Stimulated activated CD4-positive, alpha-beta T cell treated with anti-CD3 and anti-CD28 coated beads, TNF-alpha, amount 100 ng/mL, for 48 hours (primary cell): ENCODE measurements at regions not wholly inside any gene's neighbourhood (a gene's known extent, or its start where the extent isn't known, plus 50 kb on each side); places are given as distances from the start of the nearest gene placed in this dataset.
A peak's percentile ranks its signal among the peaks of the same experiment; 100 is the strongest.

Source experiments
- DNase-seq, 3 donors: peaks; one replicate each; pipeline ENCODE4 v3.0.0-alpha.2; 2020; ENCODE audit warnings: low read depth in 3 of 3

- DNase-seq = peak in 1 of 3 donors; percentile 18
These were observed 151.7 kb upstream of the ITGA4 start for GRCh38 chr2:181305301-181306123.

GRCh38 chr2:181306785-181307184, 150.4 kb upstream of the ITGA4 start:
- DNase-seq = no peak

GRCh38 chr2:181307203-181307991, 149.8 kb upstream of the ITGA4 start:
- no peak for DNase-seq

GRCh38 chr2:181308766-181309515, 148.2 kb upstream of the ITGA4 start:
- no peak for DNase-seq

GRCh38 chr2:181309586-181309985, 147.6 kb upstream of the ITGA4 start:
- no peak for DNase-seq

GRCh38 chr2:181310967-181311366, 146.2 kb upstream of the ITGA4 start:
- no peak for DNase-seq

GRCh38 chr2:181311837-181312236, 145.3 kb upstream of the ITGA4 start:
- DNase-seq = no peak

- DNase-seq = no peak
These were observed 144.7 kb upstream of the ITGA4 start for GRCh38 chr2:181312515-181312927.

GRCh38 chr2:181313845-181314244, 143.3 kb upstream of the ITGA4 start:
- no peak for DNase-seq

GRCh38 chr2:181314551-181314950, 142.6 kb upstream of the ITGA4 start:
- DNase-seq = no peak

GRCh38 chr2:181317511-181317910, 139.7 kb upstream of the ITGA4 start:
- DNase-seq = no peak

- DNase-seq = no peak
These were observed 138.5 kb upstream of the ITGA4 start for GRCh38 chr2:181318504-181319280.

- no peak for DNase-seq
These were observed 137.9 kb upstream of the ITGA4 start for GRCh38 chr2:181319286-181319685.

- DNase-seq = no peak
These were observed 136.5 kb upstream of the ITGA4 start for GRCh38 chr2:181320638-181321037.

- DNase-seq = no peak
These were observed 132.3 kb upstream of the ITGA4 start for GRCh38 chr2:181324912-181325311.

GRCh38 chr2:181326661-181327060, 130.5 kb upstream of the ITGA4 start:
- DNase-seq = no peak

- no peak for DNase-seq
These were observed 126.9 kb upstream of the ITGA4 start for GRCh38 chr2:181330286-181330685.

- DNase-seq = no peak
These were observed 125.1 kb upstream of the ITGA4 start for GRCh38 chr2:181332044-181332605.

GRCh38 chr2:181334158-181334826, 122.9 kb upstream of the ITGA4 start:
- no peak for DNase-seq

- DNase-seq = no peak
These were observed 116.3 kb upstream of the ITGA4 start for GRCh38 chr2:181340891-181341290.
